GM21737 (cell line): ENCODE measurements at regions not wholly inside any gene's neighbourhood (a gene's known extent, or its start where the extent isn't known, plus 50 kb on each side); places are given as distances from the start of the nearest gene placed in this dataset.

ENCODE experiments used
- ATAC-seq: cut with Tn5 transposase; IDR thresholded peaks from one replicate; pipeline ENCODE4 v1.9.1; 2021; ENCODE audit warnings: mild to moderate bottlenecking, moderate library complexity; ENCODE audit not compliant: unreplicated experiment

GRCh38 chr3:87354398-87354797 lies 78.0 kb upstream of the POU1F1 start:
- ATAC-seq = no peak

DNA sequence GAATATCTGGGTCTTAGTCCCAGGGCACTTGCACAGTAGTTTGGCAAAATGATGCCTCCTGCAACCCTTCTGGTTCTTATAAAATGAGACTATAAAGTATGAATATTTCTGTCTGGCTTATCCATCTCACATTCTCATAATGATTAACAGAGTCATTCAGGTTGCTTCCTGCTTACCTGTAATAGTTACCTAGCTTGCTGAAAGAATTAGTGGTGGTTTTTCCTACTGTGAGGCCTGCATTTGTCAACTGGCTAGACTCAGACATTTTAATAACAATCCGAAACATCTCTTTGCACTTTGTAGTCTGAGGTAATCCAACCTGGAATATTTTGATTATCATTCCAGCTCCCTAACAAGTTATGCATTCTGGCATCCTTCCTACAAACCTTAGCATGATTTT lies 75.6 kb upstream of the POU1F1 start:
- no peak for ATAC-seq

DNA sequence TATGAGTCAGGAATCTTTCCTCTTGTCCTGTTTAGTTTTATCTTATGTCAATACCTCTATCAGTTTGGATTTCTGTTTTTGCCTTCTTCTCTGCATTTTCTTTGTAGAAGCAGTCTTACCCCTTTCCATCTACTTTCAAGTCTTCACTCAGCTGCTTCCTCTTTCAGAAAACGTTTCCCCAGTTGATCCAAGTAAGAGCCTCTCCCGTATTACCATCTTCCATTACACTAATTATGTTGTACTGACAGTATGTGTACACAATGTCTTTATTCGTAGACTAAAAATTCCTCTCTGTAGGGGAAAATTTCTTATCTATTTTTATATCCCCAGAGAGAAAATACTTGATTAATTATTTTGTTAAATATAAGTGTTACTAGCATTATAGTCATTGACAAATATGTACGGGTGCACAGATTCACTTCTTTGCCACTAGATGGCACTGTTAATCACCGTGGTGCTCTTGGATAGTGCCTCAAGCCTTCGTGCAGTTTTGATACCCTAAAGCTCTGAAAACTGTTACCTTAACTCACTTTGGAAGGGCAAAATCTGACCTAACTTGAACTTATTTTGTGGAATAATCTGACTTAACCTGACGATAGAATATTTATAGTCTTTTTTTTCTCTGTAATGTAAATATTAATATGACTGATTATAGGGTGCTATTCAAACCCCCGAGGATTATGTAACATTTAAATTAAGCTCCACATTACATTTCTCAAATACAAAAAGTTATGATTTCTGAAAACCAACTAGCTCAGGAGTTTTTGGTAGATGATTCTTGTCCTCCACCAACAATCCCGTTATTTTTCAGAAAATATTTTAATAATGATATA lies 74.2 kb upstream of the POU1F1 start:
- peak; percentile 98 for ATAC-seq

DNA sequence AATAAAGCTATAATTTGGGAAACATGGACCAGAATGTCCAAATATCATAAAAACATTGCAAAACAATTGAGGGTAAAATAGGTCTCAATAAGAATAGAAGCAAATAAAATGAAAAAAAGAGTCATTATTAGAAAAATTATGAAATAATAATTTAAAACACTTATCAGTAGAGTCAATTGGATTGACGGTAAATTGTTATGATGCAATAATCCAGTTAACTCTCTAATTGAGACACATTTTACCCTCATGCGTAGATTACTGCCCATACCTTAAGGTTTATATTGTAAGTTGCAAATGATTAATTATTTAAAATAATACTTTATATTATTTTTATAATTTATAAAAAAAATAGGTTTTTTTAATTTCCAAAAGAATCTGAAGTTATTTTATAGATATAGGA lies 73.4 kb upstream of the POU1F1 start:
- no peak for ATAC-seq

DNA sequence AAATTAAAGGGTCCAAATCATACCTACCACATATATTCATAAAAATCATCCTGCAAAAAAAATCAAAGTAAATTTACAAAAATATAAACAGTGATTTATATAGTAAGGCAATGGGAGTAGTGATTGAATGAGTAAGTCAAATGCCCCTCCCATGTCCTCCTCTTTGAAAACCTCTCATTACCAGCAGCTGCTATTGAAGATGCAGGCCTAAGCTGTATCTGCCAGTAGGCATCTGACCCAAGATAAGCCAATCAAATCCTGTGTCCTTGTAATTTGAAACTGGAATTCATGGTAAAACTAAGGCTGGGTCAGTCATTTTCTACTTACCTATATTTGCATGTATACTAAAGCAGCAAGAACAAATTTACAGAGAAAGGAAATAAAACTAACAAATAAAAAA lies 60.4 kb upstream of the POU1F1 start:
- ATAC-seq = no peak

- ATAC-seq = no peak
These were observed 59.5 kb upstream of the POU1F1 start for GRCh38 chr3:87335931-87336330.

DNA sequence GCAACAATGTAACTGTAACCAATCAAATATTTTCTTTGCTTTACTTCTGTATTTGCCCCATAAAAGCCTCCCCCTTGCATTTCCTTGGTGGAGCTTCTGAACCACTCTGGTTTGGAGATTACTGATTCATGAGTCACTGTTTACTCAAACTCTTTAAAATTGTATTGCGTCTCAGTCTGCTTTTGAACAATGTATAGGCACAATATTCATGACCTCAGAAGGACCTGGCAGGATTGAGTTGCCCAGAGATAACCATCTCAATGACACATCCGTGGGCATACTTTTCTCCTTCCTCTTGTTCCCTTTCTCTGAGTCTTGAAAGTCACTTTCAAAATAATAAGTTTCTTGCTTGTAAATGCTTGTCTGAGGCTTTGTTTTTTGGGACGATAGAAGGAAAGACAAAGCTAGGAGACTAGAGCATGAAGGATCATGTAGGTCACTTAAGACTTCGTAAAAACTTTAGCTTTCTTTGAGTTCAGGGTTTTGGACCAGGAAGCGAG lies 57.1 kb upstream of the POU1F1 start:
- no peak for ATAC-seq

- no peak for ATAC-seq
These were observed 56.4 kb upstream of the POU1F1 start for GRCh38 chr3:87332789-87333188.

DNA sequence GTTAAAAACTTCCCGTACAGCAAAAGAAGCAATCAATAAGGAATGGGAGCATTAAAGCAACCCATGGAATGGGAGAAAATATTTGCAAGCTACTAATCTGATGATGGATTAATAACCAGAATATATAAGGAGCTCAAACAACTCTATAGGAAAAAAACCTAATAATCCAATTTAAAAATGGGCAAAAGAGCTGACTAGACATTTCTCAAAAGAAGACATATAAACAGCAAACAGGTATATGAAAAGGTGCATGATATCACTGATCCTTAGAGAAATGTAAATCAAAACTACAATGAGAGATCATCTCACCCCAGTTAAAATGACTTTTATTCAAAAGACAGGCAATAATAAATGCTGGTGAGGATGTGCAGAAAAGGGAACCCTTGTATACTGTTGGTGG lies 52.7 kb upstream of the POU1F1 start:
- ATAC-seq = no peak
